NCI-H146 (cell line): ENCODE measurements at regions not wholly inside any gene's neighbourhood (a gene's known extent, or its start where the extent isn't known, plus 50 kb on each side); places are given as distances from the start of the nearest gene placed in this dataset.

Source experiments
- DNase-seq: peaks from one replicate; lab custom pipeline; 2025; lab: John Stamatoyannopoulos, UW

DNA sequence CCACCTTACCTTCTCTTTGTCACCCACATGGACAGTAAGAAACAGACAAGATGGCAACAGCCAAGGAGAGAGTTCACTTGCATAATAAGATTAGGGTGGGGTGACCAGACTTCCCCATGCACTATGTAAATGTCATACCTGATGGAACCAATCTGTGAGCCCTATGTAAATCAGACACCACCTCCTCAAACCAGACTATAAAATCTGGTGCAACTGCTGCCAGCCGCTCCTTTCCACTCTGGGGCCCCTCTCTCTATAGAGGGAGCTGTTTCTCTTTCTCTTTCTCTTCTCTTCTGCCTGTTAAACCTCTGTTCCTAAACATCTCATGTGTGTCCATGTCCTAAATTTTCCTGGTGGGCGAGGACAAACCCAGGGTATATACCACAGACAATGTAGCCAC, 405.5 kb upstream of the CNTN4 start:
- DNase-seq: no peak

DNA sequence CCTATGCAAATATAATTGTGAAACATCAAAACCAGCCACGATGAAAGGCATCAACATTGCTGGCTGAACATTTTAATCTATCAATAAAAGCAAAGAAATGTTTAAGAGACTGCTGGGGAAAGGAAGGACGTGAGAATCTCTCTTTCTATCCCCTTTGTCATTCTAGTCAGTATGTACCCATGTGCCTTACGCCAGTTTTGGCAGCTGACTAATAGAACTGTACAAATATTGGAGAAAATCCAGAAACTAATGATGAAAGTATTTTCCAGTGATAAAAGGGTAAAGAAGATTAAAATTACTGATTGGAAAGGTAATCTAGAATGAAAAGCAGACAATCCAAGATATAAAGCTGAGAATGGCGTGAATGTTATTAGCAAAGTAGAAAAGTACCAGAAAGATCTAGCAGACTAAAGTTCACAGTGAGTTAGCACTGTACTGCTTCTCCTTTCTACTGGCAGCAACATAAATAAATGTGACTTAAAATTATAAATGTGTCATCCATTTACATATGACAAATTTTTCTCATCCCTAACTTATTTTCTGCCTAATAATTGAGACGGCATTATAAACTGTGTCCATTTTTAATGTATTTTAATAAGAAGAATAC, 401.9 kb upstream of the CNTN4 start:
- DNase-seq: no peak

DNA sequence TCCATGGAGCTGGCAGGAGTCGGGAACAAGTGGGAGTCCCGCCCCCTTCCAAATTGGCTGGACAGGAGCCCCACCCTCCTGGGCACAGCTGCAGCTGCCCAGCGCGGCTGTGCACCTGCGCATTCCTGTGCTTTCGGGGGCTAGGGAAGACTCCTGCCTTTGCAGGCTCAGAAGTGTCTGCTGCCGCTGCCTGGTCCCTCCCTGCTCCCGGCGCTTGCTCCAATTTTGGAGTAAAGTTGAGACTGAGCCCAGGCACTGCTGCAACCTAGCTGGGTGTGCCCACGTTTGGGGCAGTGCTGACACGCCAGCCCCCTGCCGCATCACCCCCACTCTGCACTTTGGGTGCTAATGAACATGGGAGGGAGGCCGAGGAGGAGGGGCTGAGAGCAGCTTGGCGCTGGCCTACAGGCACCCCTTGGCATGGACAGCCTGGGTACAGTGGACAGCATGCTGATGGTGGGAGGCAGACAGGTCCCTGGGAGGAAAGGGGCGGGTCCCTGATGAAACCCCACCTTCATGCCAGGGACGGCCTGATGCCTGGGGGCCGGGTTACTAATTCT, 399.2 kb upstream of the CNTN4 start:
- no peak for DNase-seq

DNA sequence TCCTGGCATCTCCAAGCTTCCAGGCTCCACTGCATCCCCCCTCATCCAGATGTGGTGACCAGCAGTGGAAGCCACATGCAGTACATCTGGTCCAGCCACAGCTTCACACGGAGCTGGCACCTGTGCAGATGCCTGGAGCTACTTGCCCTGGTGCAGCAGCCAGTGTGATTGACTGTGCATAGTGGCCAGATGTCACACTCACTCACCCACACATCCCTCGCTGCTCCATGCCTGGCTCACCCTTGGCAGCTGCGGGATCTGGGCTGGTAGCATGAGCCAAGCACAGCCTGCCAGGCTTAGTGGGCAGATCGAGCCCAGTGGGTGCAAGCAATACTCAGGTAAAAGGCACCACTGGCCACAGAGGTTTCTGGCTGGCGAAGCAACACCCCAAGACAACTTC, 398.0 kb upstream of the CNTN4 start:
- no peak for DNase-seq

DNA sequence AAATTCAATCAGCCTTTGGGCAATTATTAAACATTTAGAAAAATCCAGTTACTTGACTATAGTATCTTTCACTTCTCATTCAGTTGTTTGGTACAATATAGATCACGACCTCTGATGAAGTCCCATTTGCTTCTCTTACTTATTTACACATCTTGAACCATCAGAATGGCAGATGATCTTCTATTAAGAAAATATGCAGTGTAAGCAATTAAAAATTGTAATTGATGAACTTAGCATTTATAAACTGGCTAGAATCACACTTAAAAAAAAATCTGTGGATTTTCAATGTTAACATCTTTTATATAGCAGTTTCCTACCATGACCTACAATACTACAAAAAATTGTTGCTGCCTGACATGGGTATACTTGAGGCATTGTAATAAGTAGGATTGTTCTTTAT, 395.5 kb upstream of the CNTN4 start:
- no peak for DNase-seq

DNA sequence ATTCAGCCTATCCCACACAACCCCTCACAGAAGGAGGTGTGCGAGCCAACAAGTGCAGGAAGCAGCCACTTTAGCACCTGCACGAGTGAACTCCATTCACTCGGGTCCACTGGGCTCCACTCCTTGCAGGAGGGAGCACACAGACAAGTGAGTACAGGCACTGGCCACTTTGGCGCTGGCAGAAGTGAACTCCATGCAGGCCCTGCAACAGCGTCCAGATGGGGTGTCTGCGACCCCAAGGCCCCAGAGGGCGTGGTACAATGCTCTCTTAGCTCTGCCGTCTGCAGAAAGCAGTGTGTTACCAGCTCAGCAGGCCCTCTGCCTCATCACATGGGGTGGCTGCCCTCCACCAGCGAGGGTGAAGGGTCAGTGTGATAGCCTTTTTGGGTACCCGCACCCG, 388.0 kb upstream of the CNTN4 start:
- no peak for DNase-seq

DNA sequence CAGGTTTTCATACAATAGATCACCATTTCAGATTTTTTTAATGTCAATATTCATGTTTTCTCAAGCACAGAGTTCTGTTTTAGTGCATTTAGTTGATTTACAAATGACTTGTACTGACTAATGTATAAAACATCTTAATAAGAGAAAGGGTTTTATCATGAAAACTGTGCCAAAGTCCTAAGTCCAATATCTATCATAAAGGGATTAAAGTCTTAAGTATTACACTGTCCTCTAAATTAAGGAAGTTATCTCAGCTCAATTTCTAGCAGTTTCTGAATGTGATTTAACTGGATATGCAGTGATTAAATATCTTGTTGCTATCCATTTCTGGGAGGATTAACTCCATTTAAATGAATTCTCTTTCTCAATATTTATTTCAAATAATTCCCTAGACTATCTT, 381.1 kb upstream of the CNTN4 start:
- DNase-seq: no peak

DNA sequence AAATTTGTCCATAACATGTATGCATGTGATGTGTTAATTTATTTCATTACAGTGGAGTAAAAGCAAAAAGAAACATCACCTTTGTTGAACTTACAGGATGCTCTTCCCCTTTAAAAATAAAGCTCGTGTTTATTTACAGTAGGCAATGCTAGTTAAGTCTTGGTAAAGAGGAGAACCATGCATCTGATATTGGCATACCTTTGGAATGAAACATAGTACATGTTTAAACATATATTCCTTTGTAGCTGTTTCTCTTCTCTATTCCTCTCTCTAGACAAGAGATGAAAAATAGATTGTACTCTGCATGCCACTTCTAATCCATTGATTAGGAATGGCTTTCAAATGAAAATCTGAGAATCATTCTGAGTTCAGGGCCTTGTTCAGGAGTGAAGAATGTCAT, 374.9 kb upstream of the CNTN4 start:
- DNase-seq: no peak

DNA sequence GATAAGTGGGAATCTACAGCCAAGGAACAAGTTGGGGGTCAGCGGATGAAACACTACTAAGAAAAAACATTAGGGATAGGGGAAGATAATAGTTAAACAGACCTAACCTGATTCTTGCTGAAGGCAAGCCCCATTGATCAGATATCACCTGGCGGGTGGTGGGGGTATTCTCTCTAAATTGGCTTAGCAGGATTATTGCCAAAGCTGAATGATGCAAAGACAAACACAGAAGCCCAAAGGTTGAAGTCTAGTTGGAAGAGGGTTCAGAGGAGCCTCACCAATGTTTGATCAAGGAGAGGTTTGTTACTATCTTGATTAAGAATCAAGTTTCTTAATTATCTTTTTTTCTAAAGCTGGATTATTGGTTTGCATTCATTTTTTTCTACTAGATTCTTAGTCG, 371.9 kb upstream of the CNTN4 start:
- no peak for DNase-seq

DNA sequence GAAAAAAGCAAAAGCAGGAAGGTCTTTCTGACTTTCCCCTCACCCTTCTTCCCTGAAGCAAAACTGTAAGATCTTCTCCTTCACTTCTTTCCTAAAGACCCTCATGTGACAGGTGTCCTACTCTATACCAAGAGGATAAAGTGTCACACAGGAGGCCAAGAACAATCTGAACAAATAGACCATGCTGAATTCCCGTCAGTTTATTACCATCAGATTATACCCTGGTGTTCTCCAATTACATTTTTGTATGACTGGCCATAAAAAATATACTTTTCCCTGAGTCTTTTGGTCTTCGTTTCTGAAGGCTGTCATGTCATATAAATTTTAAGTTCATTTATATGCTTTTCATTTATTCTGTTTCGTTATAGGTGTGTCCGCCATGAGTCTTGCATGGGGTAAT, 371.4 kb upstream of the CNTN4 start:
- DNase-seq: no peak

DNA sequence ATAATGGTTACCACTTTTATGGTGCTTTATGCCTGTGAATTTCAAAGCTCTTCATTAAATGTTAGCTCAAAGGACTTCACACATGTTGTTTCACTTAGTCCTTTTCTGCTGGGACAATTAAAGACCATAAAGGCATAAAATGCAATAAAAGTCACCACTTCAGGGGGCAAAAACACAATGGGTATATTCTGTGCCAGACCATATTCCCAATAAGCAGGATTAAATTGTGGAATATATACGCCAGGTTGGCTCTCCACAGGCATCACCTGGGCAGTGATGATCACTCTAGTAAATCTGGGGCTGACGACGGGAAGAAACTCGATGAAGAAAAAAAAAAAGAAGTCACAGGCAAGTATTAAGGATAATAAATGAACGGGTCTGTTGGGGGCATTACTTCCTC, 370.2 kb upstream of the CNTN4 start:
- DNase-seq: no peak

DNA sequence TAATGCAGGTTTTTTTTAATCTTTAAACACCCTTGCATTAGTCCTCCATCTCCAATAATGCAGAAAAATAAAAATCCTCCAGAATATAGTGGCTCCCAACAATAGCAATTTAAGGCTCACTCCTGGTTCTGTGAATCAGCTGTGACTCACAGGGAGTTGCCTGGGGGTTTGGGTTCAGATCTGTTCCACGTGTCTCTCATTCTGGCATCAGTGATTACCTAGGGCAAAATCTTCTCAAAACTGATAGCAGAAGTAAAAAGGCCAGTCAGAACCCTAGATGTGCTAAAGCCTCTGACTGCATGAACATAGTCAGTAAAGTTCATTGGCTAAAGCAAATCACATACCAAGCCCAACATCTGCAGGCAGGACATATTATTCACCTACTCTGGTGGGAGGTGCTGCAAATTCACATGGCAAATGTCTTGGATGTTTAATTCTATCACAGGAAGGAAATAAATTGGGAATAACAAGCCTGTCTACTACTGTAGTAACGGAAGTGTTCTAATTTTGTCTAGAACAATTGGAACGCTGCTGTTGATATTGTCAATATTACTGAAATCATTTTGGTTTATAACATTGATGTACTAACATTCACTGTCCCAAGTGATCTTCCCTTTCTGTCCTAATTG, 364.1 kb upstream of the CNTN4 start:
- no peak for DNase-seq

DNA sequence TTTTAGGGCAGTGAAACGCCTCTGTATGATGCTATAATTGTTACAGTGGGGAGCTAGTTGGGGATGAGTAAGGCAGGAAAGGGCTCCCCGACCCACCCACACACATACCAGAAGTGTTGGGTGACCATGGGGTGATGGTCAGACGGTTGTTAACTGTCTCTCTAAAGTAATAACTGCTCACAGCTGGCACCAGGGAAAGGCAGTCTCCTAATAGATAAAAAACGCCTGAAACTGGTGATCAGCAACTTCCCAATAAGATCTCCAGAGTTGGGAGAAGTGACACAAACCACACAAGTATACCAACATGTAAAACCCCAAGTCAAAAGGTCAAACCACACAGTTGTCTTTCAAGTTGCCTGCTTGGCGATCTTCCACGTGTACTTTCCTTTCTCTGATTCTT, 346.5 kb upstream of the CNTN4 start:
- no peak for DNase-seq

DNA sequence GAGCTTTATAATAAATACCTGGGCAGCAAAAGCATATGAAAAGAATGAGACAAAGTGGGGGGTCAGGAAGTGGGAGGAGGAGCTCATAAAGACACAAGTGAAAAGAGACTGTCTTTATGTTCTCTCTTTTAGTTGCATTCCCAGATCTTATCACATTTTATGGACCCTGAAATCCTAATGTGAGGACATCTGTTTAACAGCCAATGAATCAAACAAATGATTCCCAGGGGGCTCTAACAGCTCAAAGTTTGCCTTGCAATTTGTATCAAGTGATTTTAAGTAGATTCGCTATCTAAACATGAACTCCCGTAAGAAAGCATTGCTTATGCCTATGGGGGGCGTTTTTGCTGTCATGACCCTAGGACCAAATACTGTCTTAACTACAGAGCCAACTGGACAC, 332.3 kb upstream of the CNTN4 start:
- DNase-seq: peak; percentile 33

DNA sequence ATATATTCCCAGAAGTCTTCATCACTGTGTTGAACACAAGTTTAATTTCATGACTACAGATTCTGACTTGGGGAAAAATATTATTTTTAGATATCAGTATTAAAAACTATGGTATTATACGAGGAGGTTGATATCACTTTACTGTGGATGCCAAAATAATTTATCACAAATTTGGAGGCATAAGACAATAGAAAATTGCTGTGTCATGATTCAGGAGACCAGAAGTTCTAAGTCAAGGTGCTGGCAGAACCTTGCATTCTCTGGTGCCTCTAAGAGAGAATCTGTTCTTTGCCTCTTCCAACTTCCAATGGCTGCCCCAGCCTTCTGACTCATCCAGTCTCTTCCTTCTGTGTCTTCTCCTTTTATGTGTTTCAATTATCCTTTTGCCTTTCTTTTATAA, 325.0 kb upstream of the CNTN4 start:
- DNase-seq: no peak

DNA sequence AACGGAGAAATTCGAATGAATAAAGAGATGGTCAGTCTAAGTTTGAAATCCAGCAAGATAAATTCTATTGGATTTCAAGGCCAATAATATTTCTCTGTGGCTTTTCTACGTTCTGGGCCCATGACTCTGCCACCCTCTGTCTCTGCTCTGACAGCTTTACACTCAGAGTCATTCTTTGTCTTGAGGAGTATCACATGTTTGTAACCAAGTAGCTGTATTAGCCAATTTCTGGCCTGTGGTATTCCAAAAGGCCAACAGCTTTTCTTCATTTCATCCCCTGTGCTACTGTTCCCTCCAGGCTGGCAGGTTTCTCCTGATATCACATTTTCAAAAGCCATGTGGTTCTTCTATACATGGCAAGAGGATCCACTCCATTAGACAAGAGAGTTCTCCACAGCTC, 324.1 kb upstream of the CNTN4 start:
- DNase-seq: no peak

DNA sequence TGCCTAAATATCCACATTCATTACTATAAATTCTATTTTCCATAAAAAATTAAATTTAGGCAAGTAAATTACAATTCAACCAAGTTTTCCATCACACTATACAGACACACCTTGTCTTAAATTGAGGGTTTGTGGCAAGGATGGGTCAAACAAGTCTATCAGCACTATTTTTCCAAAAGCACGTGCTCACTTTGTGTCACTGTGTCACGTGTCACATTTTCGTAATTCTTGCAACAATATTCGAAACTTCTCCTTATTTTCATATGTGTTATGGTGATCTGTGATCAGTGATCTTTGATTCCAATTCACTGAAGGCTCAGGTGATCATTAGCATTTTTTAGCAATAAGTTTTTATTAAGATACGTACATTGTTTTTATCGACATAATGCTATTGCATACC, 323.3 kb upstream of the CNTN4 start:
- DNase-seq: no peak

DNA sequence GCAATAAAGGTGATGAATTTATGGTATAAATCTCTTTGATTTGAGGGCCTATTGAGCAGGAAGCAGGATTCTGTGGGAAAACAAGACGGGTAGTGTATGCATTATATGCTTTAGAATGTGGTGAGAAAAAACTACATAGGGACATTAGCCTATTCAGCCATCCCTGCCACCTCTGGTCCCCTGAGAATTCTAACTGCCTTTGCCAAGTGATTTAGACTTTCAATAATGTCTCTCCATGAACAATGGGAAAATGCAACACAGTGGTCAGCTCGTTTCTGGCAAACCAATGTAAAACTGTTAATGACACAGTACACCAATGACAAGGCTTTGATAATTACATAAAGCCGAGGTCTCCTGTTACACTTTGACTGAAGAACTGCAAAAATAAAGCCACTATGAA, 314.7 kb upstream of the CNTN4 start:
- no peak for DNase-seq

DNA sequence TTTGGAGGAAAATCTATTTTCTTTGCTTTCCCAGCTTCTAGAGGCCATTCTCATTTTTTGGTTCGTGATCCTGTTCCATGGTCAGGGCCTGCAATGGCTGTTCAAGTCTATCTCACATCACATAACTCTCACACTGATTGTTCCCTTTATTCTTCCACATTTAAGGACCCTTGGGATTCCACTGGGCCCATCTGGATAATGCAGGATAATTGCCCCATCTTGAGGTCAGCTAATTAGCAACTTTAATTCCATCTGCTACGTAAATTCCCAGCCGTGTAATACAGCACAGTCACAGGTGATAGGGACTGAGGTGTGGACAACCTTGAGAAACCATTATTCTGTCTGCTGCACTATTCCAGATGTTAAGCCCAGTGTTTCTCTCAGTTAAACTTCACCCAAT, 311.6 kb upstream of the CNTN4 start:
- DNase-seq: no peak

DNA sequence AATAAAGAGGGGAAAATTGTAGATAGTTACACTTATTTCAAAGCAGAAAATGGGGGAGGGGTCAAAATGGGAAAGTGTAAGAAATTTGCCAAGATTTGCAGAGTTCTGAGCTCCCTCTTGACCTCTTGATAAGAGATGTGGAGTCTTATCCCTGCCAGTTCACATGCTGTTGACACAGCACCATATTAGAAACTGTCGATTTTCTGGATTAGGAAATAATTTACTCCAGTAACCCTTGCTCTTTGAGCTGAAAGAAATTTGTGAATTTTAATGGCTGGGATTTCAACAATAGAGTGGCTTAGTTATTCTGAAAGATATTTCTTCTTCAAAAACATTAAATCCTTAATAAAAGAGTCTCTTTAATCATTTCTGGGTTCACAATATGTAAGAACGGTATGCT, 306.2 kb upstream of the CNTN4 start:
- DNase-seq: no peak

DNA sequence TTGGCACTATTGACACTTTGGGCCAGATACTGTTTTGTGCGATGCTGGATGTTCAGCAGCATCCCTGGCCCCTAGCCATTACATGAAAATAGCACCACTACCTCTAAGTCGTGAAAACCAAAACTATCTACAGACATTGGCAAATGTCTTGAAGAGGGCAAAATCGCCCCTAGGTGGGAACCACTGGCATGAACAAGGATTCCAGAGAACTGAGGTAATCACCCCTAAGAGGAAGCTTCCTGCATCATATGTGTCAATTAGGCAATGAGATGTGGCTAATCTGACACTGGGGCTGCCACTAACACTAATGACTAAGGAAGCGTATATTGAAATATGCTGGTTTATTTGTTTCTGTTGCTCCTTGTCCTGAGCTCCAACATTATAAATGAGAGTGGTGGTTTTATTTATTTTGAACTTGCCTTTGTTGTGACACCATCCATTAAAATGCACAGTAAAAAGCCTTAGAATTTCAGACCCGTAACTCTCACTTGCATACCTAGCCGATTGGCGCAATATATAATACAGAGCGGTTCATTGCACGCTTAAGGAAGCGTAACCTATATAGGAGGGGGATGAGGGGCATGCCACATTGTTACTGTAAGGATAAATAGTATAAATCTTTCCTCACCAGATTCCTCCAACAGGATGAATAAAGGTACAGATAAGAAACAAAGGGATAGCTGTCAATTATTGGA, 299.8 kb upstream of the CNTN4 start:
- no peak for DNase-seq

DNA sequence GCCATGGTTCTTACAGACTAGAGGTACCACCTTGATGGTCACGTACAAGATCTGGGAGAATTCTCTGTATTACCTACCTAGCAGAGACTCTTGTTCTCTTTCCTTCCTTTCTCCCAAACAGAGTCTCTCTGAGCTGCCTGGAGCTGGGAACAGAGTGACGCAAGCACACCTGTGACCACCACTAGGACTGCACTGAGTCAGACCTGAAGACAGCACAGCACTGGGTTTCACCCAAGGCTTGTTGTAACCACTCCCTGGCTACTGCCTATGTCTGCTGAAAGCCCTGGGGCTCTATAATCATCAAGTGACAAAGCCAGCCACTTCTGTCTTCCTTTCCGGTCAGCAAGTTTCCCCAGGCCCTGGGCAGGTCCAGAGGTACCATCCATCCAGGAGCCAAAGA, 293.3 kb upstream of the CNTN4 start:
- DNase-seq: no peak

DNA sequence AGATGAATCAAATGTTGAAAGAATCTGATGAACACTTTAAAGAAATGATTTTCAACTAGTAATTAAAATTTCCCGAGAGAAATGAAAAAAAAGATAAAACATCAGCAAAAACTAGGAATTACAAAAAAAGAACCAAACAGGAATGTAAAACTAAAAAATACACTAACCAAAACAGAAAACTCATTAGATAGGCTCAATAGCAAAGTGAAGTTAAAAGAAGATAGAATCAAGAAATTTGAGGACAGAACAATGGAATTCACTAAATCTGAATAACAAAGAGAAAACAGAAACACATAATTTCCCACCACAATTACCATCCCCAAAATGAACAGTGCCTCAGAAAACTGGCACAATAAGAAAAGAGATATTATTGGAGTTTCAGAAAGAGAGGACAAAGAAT, 290.1 kb upstream of the CNTN4 start:
- DNase-seq: no peak

DNA sequence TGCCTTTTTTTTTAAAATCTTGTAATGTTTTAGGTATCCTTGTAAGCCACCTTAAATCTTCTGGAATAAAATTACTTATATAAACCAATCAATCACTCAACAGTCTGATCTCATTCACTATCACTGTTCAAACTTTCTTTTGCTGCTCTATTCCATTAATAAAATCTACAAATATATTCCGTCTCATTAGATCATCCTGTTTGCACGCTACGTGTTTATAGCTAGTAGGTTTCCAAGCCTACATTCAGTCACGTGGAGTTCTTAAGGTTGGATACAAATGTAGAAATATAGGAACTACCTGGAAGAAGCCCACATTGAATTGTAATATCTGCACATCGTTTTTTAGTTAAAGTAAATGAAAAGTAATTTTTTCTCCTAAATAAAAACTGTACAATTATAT, 274.8 kb upstream of the CNTN4 start:
- DNase-seq: no peak
